Tibial artery (tissue), 4 donors: ENCODE measurements at regions not wholly inside any gene's neighbourhood (a gene's known extent, or its start where the extent isn't known, plus 50 kb on each side); places are given as distances from the start of the nearest gene placed in this dataset.

Experiments used
- DNase-seq, 2 donors: peaks; one replicate each; pipeline ENCODE4 v3.0.0-alpha.2; 2019
- H3K27ac ChIP-seq, 2 donors: fragments of 200-600 bp; sonication (generic) in 1 of 2; 1 replicate in 1 of 2; 2 replicates in 1 of 2; pipeline ENCODE4 v1.5.1; 2018 to 2019; ENCODE audit warnings: mild to moderate bottlenecking in 1 of 2
- H3K27me3 ChIP-seq, 2 donors: fragments of 200-600 bp; sonication (generic) in 1 of 2; one replicate each; pipeline versions ENCODE4 v1.5.1 to v1.6.0; 2016 to 2019
- H3K36me3 ChIP-seq, 3 donors: fragments of 200-600 bp; sonication (generic) in 2 of 3; one replicate each; pipeline ENCODE4 v1.5.1; 2016 to 2019; ENCODE audit warnings: mild to moderate bottlenecking in 2 of 3
- H3K4me1 ChIP-seq, 4 donors: fragments of 200-600 bp; sonication (generic) in 2 of 4; 1 replicate in 3 of 4; 2 replicates in 1 of 4; pipeline ENCODE4 v1.5.1; 2016 to 2019
- H3K4me3 ChIP-seq, 2 donors: fragments of 200-600 bp; sonication (generic) in 1 of 2; 1 replicate in 1 of 2; 2 replicates in 1 of 2; pipeline ENCODE4 v1.5.1; 2018 to 2019; ENCODE audit warnings: mild to moderate bottlenecking in 2 of 2
- H3K9me3 ChIP-seq, 3 donors: fragments of 200-600 bp; sonication (generic) in 1 of 3; one replicate each; pipeline ENCODE4 v1.5.1; 2016 to 2019
- CTCF ChIP-seq, 2 experiments: fragments of 200-600 bp in 1 of 2; fragments of 450-650 bp in 1 of 2; IDR thresholded peaks; one replicate each; pipeline ENCODE4 v1.5.1; 2017 to 2019; ENCODE audit warnings: antibody characterized with exemption in 2 of 2, mild to moderate bottlenecking in 1 of 2, moderate library complexity in 1 of 2
- intact Hi-C: fragments of 100-400 bp; cut with DNase I; formaldehyde crosslinking; loops from one replicate; pipeline ENCODE4 v1.15.0; 2023; ENCODE audit warnings: low total_unique reads

- no peak overlapping the region for H3K4me3 ChIP-seq
- no peaks in the 10 kb centered on the region for H3K27me3 ChIP-seq
- DNase-seq = no peak
- no peaks in the 10 kb centered on the region for H3K36me3 ChIP-seq
- H3K4me1 ChIP-seq = no peaks in the 10 kb centered on the region
- H3K27ac ChIP-seq = no peak overlapping the region
- intact Hi-C loops = no loop called here
- no peaks in the 10 kb centered on the region for H3K9me3 ChIP-seq
- no peak for TF ChIP-seq CTCF (IDR thresholded peaks at IDR 0.05)
These were observed 66.5 kb upstream of the LY86 start for GRCh38 chr6:6521961-6522482.

- Histone ChIP-seq H3K9me3 (no peaks in the 10 kb centered on the region), H3K36me3 (no peaks in the 10 kb centered on the region), H3K27me3 (no peaks in the 10 kb centered on the region), H3K4me3 (no peak overlapping the region), H3K4me1 (no peaks in the 10 kb centered on the region), H3K27ac (no peak overlapping the region)
- no peak for DNase-seq
- intact Hi-C loops = no loop called here
- TF ChIP-seq CTCF (IDR thresholded peaks at IDR 0.05) = no peak
These were observed 65.8 kb upstream of the LY86 start for GRCh38 chr6:6522709-6523108.

GRCh38 chr6:6524951-6525350 is 63.6 kb upstream of the LY86 start:
- H3K27me3 ChIP-seq = no peaks in the 10 kb centered on the region
- no peak for DNase-seq
- H3K4me3 ChIP-seq = no peak overlapping the region
- H3K27ac ChIP-seq = no peak overlapping the region
- H3K9me3 ChIP-seq = no peaks in the 10 kb centered on the region
- no peak for TF ChIP-seq CTCF (IDR thresholded peaks at IDR 0.05)
- intact Hi-C loops = no loop called here
- no peaks in the 10 kb centered on the region for H3K36me3 ChIP-seq
- no peaks in the 10 kb centered on the region for H3K4me1 ChIP-seq

- DNase-seq = no peak
- no peaks in the 10 kb centered on the region for H3K4me1 ChIP-seq
- no peak for TF ChIP-seq CTCF (IDR thresholded peaks at IDR 0.05)
These were observed 62.6 kb upstream of the LY86 start for GRCh38 chr6:6525933-6526332.

GRCh38 chr6:6529275-6529674 is 59.2 kb upstream of the LY86 start:
- Histone ChIP-seq H3K27ac (no peak overlapping the region), H3K36me3 (no peaks in the 10 kb centered on the region), H3K9me3 (no peaks in the 10 kb centered on the region), H3K4me1 (no peaks in the 10 kb centered on the region), H3K4me3 (no peak overlapping the region), H3K27me3 (no peaks in the 10 kb centered on the region)
- no peak for DNase-seq
- TF ChIP-seq CTCF (IDR thresholded peaks at IDR 0.05) = no peak
- intact Hi-C loops = no loop called here

More at GRCh38 chr6:6525933-6526332, 62.6 kb upstream of the LY86 start:
- H3K27me3 ChIP-seq = no peaks in the 10 kb centered on the region
- H3K27ac ChIP-seq = no peak overlapping the region
- no peaks in the 10 kb centered on the region for H3K36me3 ChIP-seq
- H3K4me3 ChIP-seq = no peak overlapping the region
- intact Hi-C loops = no loop called here
- no peaks in the 10 kb centered on the region for H3K9me3 ChIP-seq

- intact Hi-C loops = no loop called here
- no peak for DNase-seq
- Histone ChIP-seq H3K36me3 (no peaks in the 10 kb centered on the region), H3K4me1 (peaks cover 0 to 2% (median 0%) of the 10 kb centered on the region in 4 donors), H3K4me3 (no peak overlapping the region), H3K27me3 (no peaks in the 10 kb centered on the region), H3K9me3 (no peaks in the 10 kb centered on the region), H3K27ac (no peak overlapping the region)
- no peak for TF ChIP-seq CTCF (IDR thresholded peaks at IDR 0.05)
These were observed 55.3 kb upstream of the LY86 start for GRCh38 chr6:6533176-6533575.
